ENCODE measurements at regions not wholly inside any gene's neighbourhood (a gene's known extent, or its start where the extent isn't known, plus 50 kb on each side); places are given as distances from the start of the nearest gene placed in this dataset.
"Not testable (repeated sequence)": the region's sequence is repeated elsewhere in the genome, so short reads cannot be mapped to it uniquely, and the experiment has no call there.

GRCh38 chr14:106347890-106348755 is 821.7 kb downstream of the TMEM121 start:
- no peak overlapping the region for H3K27ac Mint-ChIP-seq (ENCODE audit: unreplicated experiment)
- Histone ChIP-seq H3K4me2 (ENCODE audit: low read length) (no peak overlapping the region), H3K4me1 (ENCODE audit: insufficient read depth, low read length) (no peaks in the 10 kb centered on the region), H3K9ac (ENCODE audit: low read length) (no peak overlapping the region), H3K27me3 (ENCODE audit: insufficient read depth, low read length) (no peaks in the 10 kb centered on the region), H2AFZ (ENCODE audit: low read depth, low read length) (no peak overlapping the region), H3K9me3 (ENCODE audit: insufficient read depth, low read depth, low read length) (peaks cover 4% of the 10 kb centered on the region), H4K20me1 (ENCODE audit: insufficient read depth, low read length) (no peaks in the 10 kb centered on the region), H3K36me3 (ENCODE audit: insufficient read depth, low read length) (no peaks in the 10 kb centered on the region), H3K4me3 (ENCODE audit: insufficient read depth, low read depth, low read length) (no peak overlapping the region), H3K27ac (ENCODE audit: low read depth, low read length) (no peak overlapping the region), H3K79me2 (ENCODE audit: insufficient read depth, low read length) (no peaks in the 10 kb centered on the region)
- H3K27me3 Mint-ChIP-seq (ENCODE audit: low read depth, unreplicated experiment) = no peaks in the 10 kb centered on the region
- FAIRE-seq (no peak), DNase-seq (ENCODE audit: low read depth) (no peak)
- no peaks in the 10 kb centered on the region for H3K4me1 Mint-ChIP-seq (ENCODE audit: low read depth, unreplicated experiment)
- H3K9me3 Mint-ChIP-seq (ENCODE audit: unreplicated experiment) = peaks cover 16% of the 10 kb centered on the region
- H3K4me3 Mint-ChIP-seq (ENCODE audit: unreplicated experiment) = no peak overlapping the region
- H3K36me3 Mint-ChIP-seq (ENCODE audit: low read depth, unreplicated experiment) = no peaks in the 10 kb centered on the region
- no peak for TF ChIP-seq CTCF (IDR thresholded peaks at IDR 0.05; ENCODE audit: insufficient read depth, low read depth, low read length)
- no peak for TF ChIP-seq EZH2 (IDR thresholded peaks at IDR 0.05; ENCODE audit: insufficient read depth, low read length)

- H3K36me3 ChIP-seq (ENCODE audit: insufficient read depth, low read length); H3K9me3 ChIP-seq (ENCODE audit: insufficient read depth, low read depth, low read length); H2AFZ ChIP-seq (ENCODE audit: low read depth, low read length); H3K27me3 ChIP-seq (ENCODE audit: insufficient read depth, low read length); H3K27ac ChIP-seq (ENCODE audit: low read depth, low read length); H3K27ac Mint-ChIP-seq (ENCODE audit: unreplicated experiment); H3K36me3 Mint-ChIP-seq (ENCODE audit: low read depth, unreplicated experiment); FAIRE-seq; H3K4me1 Mint-ChIP-seq (ENCODE audit: low read depth, unreplicated experiment); H3K4me2 ChIP-seq (ENCODE audit: low read length); H3K4me3 Mint-ChIP-seq (ENCODE audit: unreplicated experiment); DNase-seq (ENCODE audit: low read depth); H3K9ac ChIP-seq (ENCODE audit: low read length); H3K4me3 ChIP-seq (ENCODE audit: insufficient read depth, low read depth, low read length); H4K20me1 ChIP-seq (ENCODE audit: insufficient read depth, low read length); H3K27me3 Mint-ChIP-seq (ENCODE audit: low read depth, unreplicated experiment); H3K4me1 ChIP-seq (ENCODE audit: insufficient read depth, low read length); H3K79me2 ChIP-seq (ENCODE audit: insufficient read depth, low read length): not testable (repeated sequence)
- peaks cover 16% of the 10 kb centered on the region for H3K9me3 Mint-ChIP-seq (ENCODE audit: unreplicated experiment)
Measured at GRCh38 chr14:106348873-106349540, 822.6 kb downstream of the TMEM121 start.

GRCh38 chr14:106349678-106350457 is 823.5 kb downstream of the TMEM121 start:
- H3K9me3 Mint-ChIP-seq (ENCODE audit: unreplicated experiment) = peaks cover 22% of the 10 kb centered on the region
- not testable (repeated sequence) for H3K9me3 ChIP-seq (ENCODE audit: insufficient read depth, low read depth, low read length); FAIRE-seq; H3K4me2 ChIP-seq (ENCODE audit: low read length); H3K4me3 ChIP-seq (ENCODE audit: insufficient read depth, low read depth, low read length); H3K27ac Mint-ChIP-seq (ENCODE audit: unreplicated experiment); H2AFZ ChIP-seq (ENCODE audit: low read depth, low read length); H3K27ac ChIP-seq (ENCODE audit: low read depth, low read length); H3K27me3 ChIP-seq (ENCODE audit: insufficient read depth, low read length); H3K36me3 Mint-ChIP-seq (ENCODE audit: low read depth, unreplicated experiment); H3K27me3 Mint-ChIP-seq (ENCODE audit: low read depth, unreplicated experiment); H4K20me1 ChIP-seq (ENCODE audit: insufficient read depth, low read length); H3K4me1 Mint-ChIP-seq (ENCODE audit: low read depth, unreplicated experiment); H3K4me3 Mint-ChIP-seq (ENCODE audit: unreplicated experiment); H3K79me2 ChIP-seq (ENCODE audit: insufficient read depth, low read length); H3K4me1 ChIP-seq (ENCODE audit: insufficient read depth, low read length); H3K9ac ChIP-seq (ENCODE audit: low read length); H3K36me3 ChIP-seq (ENCODE audit: insufficient read depth, low read length); DNase-seq (ENCODE audit: low read depth)

GRCh38 chr14:106355007-106355791 is 828.8 kb downstream of the TMEM121 start:
- not testable (repeated sequence) for H3K4me1 Mint-ChIP-seq (ENCODE audit: low read depth, unreplicated experiment); DNase-seq (ENCODE audit: low read depth); FAIRE-seq; H3K4me3 Mint-ChIP-seq (ENCODE audit: unreplicated experiment); H3K36me3 Mint-ChIP-seq (ENCODE audit: low read depth, unreplicated experiment); H3K9me3 ChIP-seq (ENCODE audit: insufficient read depth, low read depth, low read length); H3K9ac ChIP-seq (ENCODE audit: low read length); H3K27me3 ChIP-seq (ENCODE audit: insufficient read depth, low read length); H3K4me2 ChIP-seq (ENCODE audit: low read length); H3K36me3 ChIP-seq (ENCODE audit: insufficient read depth, low read length); H3K27ac Mint-ChIP-seq (ENCODE audit: unreplicated experiment); H3K4me1 ChIP-seq (ENCODE audit: insufficient read depth, low read length); H3K4me3 ChIP-seq (ENCODE audit: insufficient read depth, low read depth, low read length); H4K20me1 ChIP-seq (ENCODE audit: insufficient read depth, low read length); H3K27ac ChIP-seq (ENCODE audit: low read depth, low read length); H2AFZ ChIP-seq (ENCODE audit: low read depth, low read length); H3K79me2 ChIP-seq (ENCODE audit: insufficient read depth, low read length); H3K27me3 Mint-ChIP-seq (ENCODE audit: low read depth, unreplicated experiment)
- peaks cover 18% of the 10 kb centered on the region for H3K9me3 Mint-ChIP-seq (ENCODE audit: unreplicated experiment)
